SH-SY5Y (cell line): ENCODE measurements at regions not wholly inside any gene's neighbourhood (a gene's known extent, or its start where the extent isn't known, plus 50 kb on each side); places are given as distances from the start of the nearest gene placed in this dataset.

Experiments
- GATA2 ChIP-seq: IDR thresholded peaks from 2 replicates; pipeline ENCODE4 v1.6.1; 2011; ENCODE audit warnings: mild to moderate bottlenecking, low read depth, low read length
- GATA3 ChIP-seq: IDR thresholded peaks from 2 replicates; pipeline ENCODE4 v1.6.1; 2011; ENCODE audit warnings: low read depth, mild to moderate bottlenecking, low read length, moderate library complexity

GRCh38 chr6:134534708-134535149, 216.8 kb upstream of the SGK1 start:
- no peak for TF ChIP-seq GATA3
- no peak for TF ChIP-seq GATA2

- no peak for TF ChIP-seq GATA3
- TF ChIP-seq GATA2: no peak
Measured at GRCh38 chr6:134533991-134534390, 216.1 kb upstream of the SGK1 start.

GRCh38 chr6:134532694-134533624, 215.0 kb upstream of the SGK1 start:
- TF ChIP-seq GATA2 (no peak), GATA3 (no peak)

- no peak for TF ChIP-seq GATA3
- TF ChIP-seq GATA2: no peak
Measured at GRCh38 chr6:134531611-134532010, 213.7 kb upstream of the SGK1 start.

- no peak for TF ChIP-seq GATA2
- TF ChIP-seq GATA3: no peak
Measured at GRCh38 chr6:134531188-134531551, 213.3 kb upstream of the SGK1 start.

- TF ChIP-seq GATA2: no peak
- no peak for TF ChIP-seq GATA3
Measured at GRCh38 chr6:134529921-134530320, 212.0 kb upstream of the SGK1 start.

GRCh38 chr6:134529305-134529704, 211.4 kb upstream of the SGK1 start:
- TF ChIP-seq GATA3 (no peak), GATA2 (no peak)

- TF ChIP-seq GATA2 (no peak), GATA3 (no peak)
Measured at GRCh38 chr6:134527108-134527787, 209.3 kb upstream of the SGK1 start.

- TF ChIP-seq GATA3: no peak
- TF ChIP-seq GATA2: no peak
Measured at GRCh38 chr6:134525190-134525868, 207.4 kb upstream of the SGK1 start.

GRCh38 chr6:134523903-134524650, 206.2 kb upstream of the SGK1 start:
- no peak for TF ChIP-seq GATA3
- TF ChIP-seq GATA2: no peak

- no peak for TF ChIP-seq GATA3
Measured at GRCh38 chr6:134523051-134523450, 205.1 kb upstream of the SGK1 start.

GRCh38 chr6:134521116-134521501, 203.2 kb upstream of the SGK1 start:
- TF ChIP-seq GATA2 (no peak), GATA3 (no peak)

GRCh38 chr6:134520181-134521115, 202.5 kb upstream of the SGK1 start:
- no peak for TF ChIP-seq GATA3
- no peak for TF ChIP-seq GATA2

- TF ChIP-seq GATA2 (no peak), GATA3 (no peak)
Measured at GRCh38 chr6:134519465-134519864, 201.6 kb upstream of the SGK1 start.
